Glomerular endothelial cell (primary cell): ENCODE measurements at regions not wholly inside any gene's neighbourhood (a gene's known extent, or its start where the extent isn't known, plus 50 kb on each side); places are given as distances from the start of the nearest gene placed in this dataset.

ENCODE experiments used
- DNase-seq: peaks from one replicate; pipeline ENCODE4 v3.0.0-alpha.2; 2011; ENCODE audit warnings: low read depth, low spot score; ENCODE audit errors: extremely low read depth

DNA sequence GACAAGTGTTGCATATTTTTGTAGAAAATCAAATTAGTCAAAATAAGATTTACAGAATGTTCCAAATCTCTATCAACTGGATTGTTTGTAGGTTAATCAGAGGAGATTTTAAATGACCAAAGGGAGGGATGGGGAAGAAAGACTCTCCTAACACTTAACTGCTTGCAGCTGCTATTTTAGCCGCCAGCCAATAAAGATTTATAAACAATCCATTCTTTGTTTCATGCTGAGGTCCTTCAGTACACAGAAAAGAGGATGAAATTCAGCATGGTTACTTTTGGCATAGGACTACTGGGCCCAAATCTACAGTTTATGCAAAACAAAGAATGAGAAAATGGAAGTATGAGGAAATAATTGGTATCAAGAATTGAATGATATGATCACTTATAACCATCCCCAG is 86.4 kb upstream of the FN1 start:
- DNase-seq = no peak

- no peak for DNase-seq
Measured at GRCh38 chr2:215521031-215521430, 85.2 kb upstream of the FN1 start.

DNA sequence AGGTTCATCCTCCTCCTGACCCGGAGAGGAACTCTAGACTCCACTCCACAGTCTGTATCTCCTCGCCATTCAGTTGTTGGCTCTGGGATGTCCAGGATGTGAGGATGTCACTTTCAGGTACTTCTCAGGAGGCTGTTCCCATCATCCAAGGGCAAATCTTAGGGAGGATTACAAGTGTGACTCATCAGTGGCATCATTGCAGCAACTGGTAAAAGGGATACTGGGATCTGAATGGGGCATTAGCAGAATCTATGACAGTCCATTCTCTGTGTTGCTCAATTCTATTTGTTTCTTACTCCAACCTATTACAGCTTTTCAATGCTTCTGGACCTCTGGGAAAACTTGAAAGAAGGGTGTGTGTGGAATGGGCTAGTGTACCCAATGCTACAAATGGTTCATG is 81.5 kb upstream of the FN1 start:
- DNase-seq = no peak

- no peak for DNase-seq
Measured at GRCh38 chr2:215514516-215514915, 78.6 kb upstream of the FN1 start.

DNA sequence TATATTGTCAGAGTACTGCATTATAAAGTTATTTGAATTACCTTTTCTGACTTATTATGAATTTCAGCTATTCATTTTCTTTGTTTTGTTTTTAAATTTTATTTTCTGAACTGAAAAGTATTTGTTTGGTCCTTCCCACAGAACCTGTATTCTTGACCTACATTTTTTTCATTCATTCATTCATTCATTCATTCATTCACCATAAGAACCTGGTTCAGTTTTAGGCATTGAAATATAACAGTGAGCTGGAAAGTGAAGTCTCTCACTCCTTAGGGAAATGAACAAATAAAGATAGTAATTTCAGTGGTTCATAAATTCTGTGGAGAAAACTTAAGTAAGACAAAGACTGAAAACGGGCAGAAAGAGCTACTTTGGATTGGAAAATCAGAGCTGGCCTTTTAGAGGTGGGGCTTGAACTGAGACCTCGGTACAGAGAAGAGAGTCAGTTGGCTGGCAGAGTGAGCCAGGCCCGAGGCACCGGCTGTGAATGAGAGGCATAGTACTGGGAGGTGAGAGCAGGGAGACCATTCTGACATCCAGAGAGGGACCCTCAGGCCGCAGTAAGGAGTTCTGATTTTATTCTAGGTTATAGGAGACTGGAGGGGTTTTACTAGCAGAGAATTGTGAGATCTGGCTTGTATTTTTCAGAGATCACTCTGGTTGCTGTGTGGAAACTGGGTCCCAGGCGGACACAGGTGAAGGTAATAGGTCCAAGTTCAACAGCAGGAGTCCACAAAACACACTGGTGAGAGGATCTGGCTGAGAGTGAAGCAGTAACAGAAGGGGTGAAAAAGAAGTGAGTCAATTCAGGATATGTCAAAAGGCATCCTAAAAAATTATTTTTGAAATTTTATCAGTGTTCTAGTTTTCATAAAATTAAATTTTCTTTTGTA is 75.8 kb upstream of the FN1 start:
- no peak for DNase-seq

- no peak for DNase-seq
Measured at GRCh38 chr2:215507836-215508235, 72.0 kb upstream of the FN1 start.

GRCh38 chr2:215507136-215507535 is 71.3 kb upstream of the FN1 start:
- DNase-seq = no peak

DNA sequence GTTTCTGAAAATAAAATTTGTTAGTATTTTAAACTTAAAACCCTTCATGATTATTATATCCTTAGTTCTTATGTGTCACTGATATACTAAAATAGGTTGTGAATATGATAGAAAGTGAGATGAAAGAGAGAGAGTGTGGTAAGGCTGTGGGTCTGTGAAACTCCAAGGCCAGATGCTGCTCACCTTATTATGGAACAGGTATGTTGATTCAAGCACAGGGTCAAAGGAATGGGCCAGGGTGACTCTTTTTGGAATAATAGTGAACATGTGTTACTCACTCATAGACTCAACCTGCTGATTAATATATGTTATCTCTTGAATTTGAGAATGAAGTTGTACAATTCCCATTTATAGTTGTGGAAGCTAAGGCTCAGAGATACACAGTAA is 70.7 kb upstream of the FN1 start:
- DNase-seq = no peak

DNA sequence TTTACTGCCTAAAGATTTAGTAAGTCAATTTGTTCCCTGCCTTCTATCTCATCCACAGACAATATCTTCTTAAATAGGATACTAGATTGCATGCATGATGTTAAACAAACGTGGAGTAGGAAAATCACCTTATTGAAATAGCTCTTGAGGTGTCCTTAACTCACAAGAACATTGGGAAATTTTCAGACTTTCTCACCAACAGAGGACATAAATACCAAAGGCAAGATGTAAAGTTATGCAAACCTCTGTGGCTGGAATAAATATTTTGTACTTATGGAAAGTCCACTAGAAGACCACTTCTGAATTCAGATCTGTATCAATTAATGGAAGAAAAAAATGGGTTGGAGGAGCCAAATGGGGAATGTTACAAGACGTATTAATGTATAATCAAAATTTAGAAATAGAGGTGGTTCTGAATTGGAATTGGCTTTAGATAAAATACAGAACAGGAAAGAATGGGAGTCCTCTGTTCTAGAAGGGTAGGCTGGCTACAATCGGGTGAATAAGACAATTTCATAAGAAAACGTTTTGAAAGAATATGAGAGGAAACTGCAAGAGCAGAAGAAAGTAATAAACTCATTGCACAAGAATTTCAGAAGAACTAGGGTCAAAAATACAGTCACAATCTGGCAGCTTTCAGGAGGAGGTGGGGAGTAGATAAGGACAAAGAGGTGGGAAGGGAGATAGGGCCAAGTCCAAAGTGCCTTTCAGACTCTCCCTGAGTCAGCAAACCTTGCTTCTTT is 69.3 kb upstream of the FN1 start:
- no peak for DNase-seq

DNA sequence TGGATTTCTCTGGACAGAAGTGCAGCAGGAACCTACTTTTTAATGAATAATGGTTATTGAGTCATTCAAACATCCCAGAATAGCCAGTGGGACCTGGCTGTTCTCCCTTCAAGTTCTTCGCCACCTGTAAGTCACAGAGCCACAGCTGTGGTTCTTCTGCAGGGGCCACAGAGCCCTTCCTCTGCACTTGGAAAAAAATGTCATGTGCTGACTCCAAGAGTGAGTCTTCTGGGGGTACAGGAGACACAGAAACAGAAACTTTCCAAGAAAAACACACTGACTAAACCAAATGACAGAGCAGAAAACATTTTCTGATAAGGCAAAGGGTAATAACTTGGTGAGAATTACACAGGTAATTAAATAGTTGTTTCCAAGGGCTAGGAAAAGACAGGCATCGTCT is 68.7 kb upstream of the FN1 start:
- no peak for DNase-seq

- DNase-seq = no peak
Measured at GRCh38 chr2:215503381-215503780, 67.5 kb upstream of the FN1 start.

GRCh38 chr2:215500466-215500865 is 64.6 kb upstream of the FN1 start:
- no peak for DNase-seq

- DNase-seq = no peak
Measured at GRCh38 chr2:215499331-215499730, 63.5 kb upstream of the FN1 start.

- no peak for DNase-seq
Measured at GRCh38 chr2:215498431-215498830, 62.6 kb upstream of the FN1 start.

- no peak for DNase-seq
Measured at GRCh38 chr2:215493376-215493775, 57.5 kb upstream of the FN1 start.

- DNase-seq = no peak
Measured at GRCh38 chr2:215489288-215489848, 53.5 kb upstream of the FN1 start.

GRCh38 chr2:215487002-215487372 is 51.1 kb upstream of the FN1 start:
- no peak for DNase-seq

DNA sequence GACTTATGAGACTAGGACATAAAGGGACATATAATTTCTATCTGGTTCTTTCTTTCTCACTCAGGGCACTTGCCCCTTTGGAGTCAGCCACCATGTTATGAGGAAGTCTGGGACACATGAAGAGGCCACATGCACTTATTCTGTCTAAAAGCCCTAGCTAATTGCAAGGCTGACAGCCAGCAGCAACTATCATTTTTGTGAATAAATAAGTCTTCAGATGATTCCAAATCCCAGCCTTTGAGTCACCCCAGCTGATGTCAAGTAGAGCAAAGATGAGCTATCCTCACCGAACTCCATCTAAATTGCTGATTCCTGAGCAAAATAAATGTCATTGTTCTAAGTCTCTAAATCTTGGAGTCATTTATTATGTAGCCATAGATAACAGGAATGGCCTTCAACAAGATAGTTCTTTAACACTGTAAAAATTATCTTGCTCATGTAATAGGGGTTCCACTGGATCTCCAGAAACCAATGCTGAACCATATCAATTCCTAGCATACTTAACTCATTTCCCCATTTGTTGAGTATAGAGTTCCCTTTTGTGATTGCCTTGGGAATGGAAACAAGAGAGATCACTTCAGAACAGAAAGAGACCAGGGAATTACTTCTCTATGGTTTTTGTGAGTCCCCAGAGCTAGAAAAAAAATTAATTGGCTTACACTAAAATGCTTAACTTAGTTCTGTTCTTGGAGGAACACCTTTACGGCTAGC is 50.6 kb upstream of the FN1 start:
- DNase-seq = no peak
